ENCODE measurements at regions not wholly inside any gene's neighbourhood (a gene's known extent, or its start where the extent isn't known, plus 50 kb on each side); places are given as distances from the start of the nearest gene placed in this dataset.

GRCh38 chr3:106083854-106084253 is 215.0 kb upstream of the CBLB start:
- intact Hi-C loops (cut with DNase I, micrococcal nuclease), result no loop called here
- no peak for TF ChIP-seq CTCF (IDR thresholded peaks at IDR 0.05)
- no peak overlapping the region for H3K4me3 ChIP-seq
- ATAC-seq (no peak), DNase-seq (no peak)
- no peaks in the 10 kb centered on the region for H3K9me3 ChIP-seq
- no peaks in the 10 kb centered on the region for H3K4me1 ChIP-seq (ENCODE audit: low read depth)
- H3K36me3 ChIP-seq (ENCODE audit: low read depth), result no peaks in the 10 kb centered on the region

- H3K4me3 ChIP-seq, result no peak overlapping the region
- ATAC-seq, result no peak
- no peaks in the 10 kb centered on the region for H3K4me1 ChIP-seq (ENCODE audit: low read depth)
- intact Hi-C loops (cut with DNase I, micrococcal nuclease), result no loop called here
- H3K36me3 ChIP-seq (ENCODE audit: low read depth), result no peaks in the 10 kb centered on the region
- no peak for DNase-seq
- TF ChIP-seq CTCF (IDR thresholded peaks at IDR 0.05), result no peak
- H3K9me3 ChIP-seq, result no peaks in the 10 kb centered on the region
Measured at GRCh38 chr3:106086038-106086437, 217.2 kb upstream of the CBLB start.

GRCh38 chr3:106086636-106087035 is 217.8 kb upstream of the CBLB start:
- Histone ChIP-seq H3K4me3 (no peak overlapping the region), H3K9me3 (no peaks in the 10 kb centered on the region), H3K36me3 (ENCODE audit: low read depth) (no peaks in the 10 kb centered on the region), H3K4me1 (ENCODE audit: low read depth) (no peaks in the 10 kb centered on the region)
- no peak for DNase-seq
- ATAC-seq, result no peak
- no peak for TF ChIP-seq CTCF (IDR thresholded peaks at IDR 0.05)
- intact Hi-C loops (cut with DNase I, micrococcal nuclease), result no loop called here

GRCh38 chr3:106088304-106088703 is 219.5 kb upstream of the CBLB start:
- Histone ChIP-seq H3K36me3 (ENCODE audit: low read depth) (no peaks in the 10 kb centered on the region), H3K4me3 (no peak overlapping the region), H3K9me3 (no peaks in the 10 kb centered on the region), H3K4me1 (ENCODE audit: low read depth) (no peaks in the 10 kb centered on the region)
- no peak for DNase-seq
- no peak for TF ChIP-seq CTCF (IDR thresholded peaks at IDR 0.05)
- intact Hi-C loops (cut with DNase I, micrococcal nuclease), result no loop called here
- no peak for ATAC-seq

GRCh38 chr3:106088899-106089298 is 220.1 kb upstream of the CBLB start:
- H3K36me3 ChIP-seq (ENCODE audit: low read depth), result no peaks in the 10 kb centered on the region
- no peak for ATAC-seq
- intact Hi-C loops (cut with DNase I, micrococcal nuclease), result no loop called here

More at GRCh38 chr3:106088899-106089298, 220.1 kb upstream of the CBLB start:
- DNase-seq, result no peak
- Histone ChIP-seq H3K4me1 (ENCODE audit: low read depth) (no peaks in the 10 kb centered on the region), H3K9me3 (no peaks in the 10 kb centered on the region), H3K4me3 (no peak overlapping the region)
- TF ChIP-seq CTCF (IDR thresholded peaks at IDR 0.05), result no peak

Data from mucosa of descending colon (tissue), 3 donors.